HL-60 (cell line): ENCODE measurements at regions not wholly inside any gene's neighbourhood (a gene's known extent, or its start where the extent isn't known, plus 50 kb on each side); places are given as distances from the start of the nearest gene placed in this dataset.

Experiments
- DNase-seq, 2 experiments: peaks; one replicate each; pipeline ENCODE4 v3.0.0-alpha.2; 2010 to 2020; ENCODE audit warnings: low read depth in 1 of 2, low spot score in 1 of 2
- H3K27ac ChIP-seq: fragments of 250-450 bp; sonication (Bioruptor Pico); replicated peaks from 2 replicates; pipeline ENCODE4 v1.5.1; 2020; ENCODE audit warnings: mild to moderate bottlenecking, moderate library complexity
- H3K27me3 ChIP-seq: fragments of 250-450 bp; sonication (Bioruptor Pico); 2 replicates; pipeline ENCODE4 v1.5.1; 2021; ENCODE audit warnings: mild to moderate bottlenecking, moderate library complexity; ENCODE audit not compliant: insufficient read depth, poor library complexity, severe bottlenecking
- H3K4me3 ChIP-seq: replicated peaks from 2 replicates; pipeline ENCODE4 v1.5.1; 2011; ENCODE audit warnings: mild to moderate bottlenecking, control low read depth, low read length; ENCODE audit not compliant: insufficient read depth
- CTCF ChIP-seq: IDR thresholded peaks from one replicate; pipeline ENCODE4 v1.5.1; 2011; ENCODE audit warnings: low read length, control low read depth, inconsistent platforms; ENCODE audit not compliant: insufficient read depth
- GABPA ChIP-seq: IDR thresholded peaks from 2 replicates; pipeline ENCODE4 v1.6.1; 2012; ENCODE audit warnings: low read depth
- POLR2AphosphoS5 ChIP-seq: IDR thresholded peaks from 2 replicates; pipeline ENCODE4 v1.6.1; 2012; ENCODE audit warnings: low read depth
- REST ChIP-seq: IDR thresholded peaks from 2 replicates; pipeline ENCODE4 v1.6.1; 2012; ENCODE audit warnings: low read depth; ENCODE audit not compliant: insufficient replicate concordance
- SPI1 ChIP-seq: IDR thresholded peaks from 2 replicates; pipeline ENCODE4 v1.6.1; 2012; ENCODE audit warnings: low read depth, mild to moderate bottlenecking, borderline replicate concordance

GRCh38 chr5:167140548-167141291 lies 1150.7 kb upstream of the WWC1 start:
- H3K4me3 ChIP-seq = no peak overlapping the region
- no peaks in the 10 kb centered on the region for H3K27me3 ChIP-seq
- H3K27ac ChIP-seq = no peak overlapping the region
- DNase-seq = no peak
- TF ChIP-seq CTCF = no peak

GRCh38 chr5:167143716-167144115 lies 1147.7 kb upstream of the WWC1 start:
- Histone ChIP-seq H3K4me3 (no peak overlapping the region), H3K27me3 (no peaks in the 10 kb centered on the region), H3K27ac (no peak overlapping the region)
- TF ChIP-seq POLR2AphosphoS5 = no peak
- TF ChIP-seq REST = no peak
- no peak for TF ChIP-seq SPI1
- no peak for TF ChIP-seq CTCF
- TF ChIP-seq GABPA = no peak
- DNase-seq = no peak

- Histone ChIP-seq H3K4me3 (no peak overlapping the region), H3K27ac (no peak overlapping the region), H3K27me3 (no peaks in the 10 kb centered on the region)
- no peak for TF ChIP-seq REST
- TF ChIP-seq POLR2AphosphoS5 = no peak
- no peak for TF ChIP-seq CTCF
- no peak for TF ChIP-seq GABPA
- TF ChIP-seq SPI1 = no peak
- no peak for DNase-seq
Observed at GRCh38 chr5:167145841-167146240, 1145.6 kb upstream of the WWC1 start.

GRCh38 chr5:167147879-167148278 lies 1143.6 kb upstream of the WWC1 start:
- Histone ChIP-seq H3K27me3 (no peaks in the 10 kb centered on the region), H3K27ac (no peak overlapping the region), H3K4me3 (no peak overlapping the region)
- TF ChIP-seq GABPA (no peak), POLR2AphosphoS5 (no peak), CTCF (no peak), SPI1 (no peak), REST (no peak)
- no peak for DNase-seq
